Naive thymus-derived CD4-positive, alpha-beta T cell (primary cell): ENCODE measurements at regions not wholly inside any gene's neighbourhood (a gene's known extent, or its start where the extent isn't known, plus 50 kb on each side); places are given as distances from the start of the nearest gene placed in this dataset.

ENCODE experiments used
- ATAC-seq: fragments of 150-1000 bp; cut with Tn5 transposase; 2 replicates; pipeline ENCODE4 v1.10.0; 2021; ENCODE audit warnings: mild to moderate bottlenecking, moderate library complexity
- CTCF ChIA-PET: fragments of 350-600 bp; sonication (Branson Sonifier 250); formaldehyde crosslinking; loops from one replicate; lab custom pipeline; 2021; ENCODE audit warnings: antibody characterized with exemption; lab: Charles Lee
- POLR2A ChIA-PET: fragments of 350-600 bp; sonication (Branson Sonifier 250); formaldehyde crosslinking; loops from one replicate; lab custom pipeline; 2021; ENCODE audit warnings: antibody characterized with exemption, inconsistent platforms; lab: Charles Lee
- DNase-seq, 9 donors: peaks; one replicate each; pipeline versions ENCODE4 v3.0.0 to v3.0.0-alpha.2; 2020 to 2022; ENCODE audit warnings: mixed read lengths in 1 of 9
- H3K27ac ChIP-seq: one replicate; pipeline ENCODE4 v1.7.0; 2013; ENCODE audit warnings: mild to moderate bottlenecking, low read depth, low read length, moderate library complexity
- H3K27me3 ChIP-seq, 2 donors: one replicate each; pipeline ENCODE4 v1.7.0; 2013; ENCODE audit warnings: low read length in 2 of 2, mild to moderate bottlenecking in 2 of 2, moderate library complexity in 2 of 2; ENCODE audit not compliant: control insufficient read depth in 2 of 2, insufficient read depth in 2 of 2
- H3K36me3 ChIP-seq, 3 experiments: 1 replicate in 2 of 3; 2 replicates in 1 of 3; pipeline ENCODE4 v1.7.0; 2013; ENCODE audit warnings: low read length in 3 of 3, mild to moderate bottlenecking in 3 of 3, moderate library complexity in 1 of 3; ENCODE audit not compliant: insufficient read depth in 3 of 3, control insufficient read depth in 2 of 3
- H3K4me1 ChIP-seq, 2 donors: one replicate each; pipeline ENCODE4 v1.7.0; 2013; ENCODE audit warnings: low read length in 2 of 2, mild to moderate bottlenecking in 2 of 2, moderate library complexity in 1 of 2; ENCODE audit not compliant: control insufficient read depth in 2 of 2, insufficient read depth in 2 of 2
- H3K4me3 ChIP-seq: 2 replicates; pipeline ENCODE4 v1.7.0; 2013; ENCODE audit warnings: mild to moderate bottlenecking, low read length
- H3K9me3 ChIP-seq, 3 experiments: 1 replicate in 2 of 3; 2 replicates in 1 of 3; pipeline ENCODE4 v1.7.0; 2013; ENCODE audit warnings: low read length in 3 of 3; ENCODE audit not compliant: control insufficient read depth in 2 of 3
- H3K27ac Mint-ChIP-seq, 9 donors: one replicate each; pipeline ENCODE4 v1.8.0; 2020 to 2022; ENCODE audit warnings: mixed read lengths in 9 of 9, mild to moderate bottlenecking in 8 of 9, moderate library complexity in 5 of 9, inconsistent platforms in 2 of 9
- H3K27me3 Mint-ChIP-seq, 5 donors: one replicate each; pipeline ENCODE4 v1.8.0; 2021 to 2022; ENCODE audit warnings: mixed read lengths in 5 of 5, mild to moderate bottlenecking in 1 of 5
- H3K36me3 Mint-ChIP-seq, 5 donors: one replicate each; pipeline ENCODE4 v1.8.0; 2020 to 2022; ENCODE audit warnings: mixed read lengths in 5 of 5, mild to moderate bottlenecking in 3 of 5, inconsistent platforms in 1 of 5
- H3K4me1 Mint-ChIP-seq, 7 donors: one replicate each; pipeline ENCODE4 v1.8.0; 2020 to 2022; ENCODE audit warnings: mixed read lengths in 7 of 7, mild to moderate bottlenecking in 3 of 7, inconsistent platforms in 1 of 7
- H3K4me3 Mint-ChIP-seq, 10 donors: one replicate each; pipeline ENCODE4 v1.8.0; 2020 to 2022; ENCODE audit warnings: mild to moderate bottlenecking in 10 of 10, mixed read lengths in 10 of 10, moderate library complexity in 6 of 10, inconsistent platforms in 2 of 10
- H3K9me3 Mint-ChIP-seq, 11 donors: one replicate each; pipeline ENCODE4 v1.8.0; 2020 to 2022; ENCODE audit warnings: mixed read lengths in 11 of 11, mild to moderate bottlenecking in 4 of 11, inconsistent platforms in 1 of 11, moderate library complexity in 1 of 11
- intact Hi-C, 2 donors: fragments of 100-400 bp; cut with micrococcal nuclease; formaldehyde crosslinking; loops; one replicate each; pipeline ENCODE4 v1.15.1; 2023

DNA sequence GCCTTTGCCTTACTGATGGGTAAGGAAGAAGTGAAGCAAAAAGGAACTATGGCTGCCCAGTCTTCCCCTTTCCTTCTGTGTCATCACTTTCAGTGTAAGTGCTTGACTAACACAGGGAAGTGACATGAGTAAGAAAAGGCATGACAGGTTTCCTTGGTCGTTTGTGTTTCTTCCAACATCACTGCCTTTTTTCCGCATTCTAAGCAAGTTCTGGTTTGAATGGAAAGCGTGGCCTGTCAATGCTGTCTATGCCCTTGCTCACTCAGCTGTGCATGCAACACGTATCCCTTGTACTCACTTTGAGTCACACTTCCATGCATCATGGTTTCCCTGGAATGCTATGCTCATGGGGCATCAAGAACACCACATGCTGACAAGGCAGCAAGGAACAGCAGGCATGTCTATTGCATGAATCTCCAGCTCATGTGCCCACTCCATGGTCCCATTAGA, 111.8 kb downstream of the OAT start:
- H3K9me3 Mint-ChIP-seq = no peaks in the 10 kb centered on the region
- H3K27me3 ChIP-seq = no peaks in the 10 kb centered on the region
- ChIA-PET CTCF (no interaction called here), POLR2A (no interaction called here)
- H3K4me1 ChIP-seq = no peaks in the 10 kb centered on the region
- no peaks in the 10 kb centered on the region for H3K36me3 ChIP-seq
- H3K27ac Mint-ChIP-seq = no peak overlapping the region
- H3K9me3 ChIP-seq = no peaks in the 10 kb centered on the region
- ATAC-seq (peak; percentile 91), DNase-seq (no peak)
- no peak overlapping the region for H3K27ac ChIP-seq
- H3K4me1 Mint-ChIP-seq = peaks cover 0 to 3% (median 0%) of the 10 kb centered on the region in 7 donors
- H3K36me3 Mint-ChIP-seq = no peaks in the 10 kb centered on the region
- intact Hi-C loops = no loop called here
- H3K27me3 Mint-ChIP-seq = peaks cover 0 to 2% (median 0%) of the 10 kb centered on the region in 5 donors
- H3K4me3 ChIP-seq = no peak overlapping the region
- H3K4me3 Mint-ChIP-seq = no peak overlapping the region

DNA sequence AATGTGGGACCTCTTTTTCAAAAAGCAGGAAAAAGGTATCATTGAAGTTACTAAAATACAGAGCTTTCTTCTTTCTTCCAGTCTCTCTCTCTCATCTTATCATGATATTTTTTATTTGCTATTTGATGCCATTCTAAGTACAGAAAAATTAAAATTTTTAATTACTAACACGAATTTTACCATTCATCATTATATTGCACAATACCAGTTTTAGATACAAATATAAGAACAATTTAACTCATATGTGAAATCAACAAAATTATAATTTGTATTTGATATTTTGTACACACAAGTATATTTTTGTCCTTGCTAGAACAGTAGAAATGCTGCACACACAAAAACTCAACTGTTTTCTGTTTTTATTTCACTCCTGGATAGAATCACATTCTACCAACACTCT, 112.2 kb downstream of the OAT start:
- CTCF ChIA-PET = no interaction called here
- POLR2A ChIA-PET = no interaction called here
- H3K27me3 ChIP-seq = no peaks in the 10 kb centered on the region
- intact Hi-C loops = no loop called here
- DNase-seq (no peak), ATAC-seq (no peak)
- Mint-ChIP-seq H3K4me3 (no peak overlapping the region), H3K36me3 (no peaks in the 10 kb centered on the region), H3K9me3 (no peaks in the 10 kb centered on the region), H3K4me1 (peaks cover 0 to 3% (median 0%) of the 10 kb centered on the region in 7 donors), H3K27ac (no peak overlapping the region), H3K27me3 (peaks cover 0 to 2% (median 0%) of the 10 kb centered on the region in 5 donors)
- H3K4me3 ChIP-seq = no peak overlapping the region
- H3K4me1 ChIP-seq = no peaks in the 10 kb centered on the region
- H3K9me3 ChIP-seq = no peaks in the 10 kb centered on the region
- H3K36me3 ChIP-seq = no peaks in the 10 kb centered on the region
- no peak overlapping the region for H3K27ac ChIP-seq

DNA sequence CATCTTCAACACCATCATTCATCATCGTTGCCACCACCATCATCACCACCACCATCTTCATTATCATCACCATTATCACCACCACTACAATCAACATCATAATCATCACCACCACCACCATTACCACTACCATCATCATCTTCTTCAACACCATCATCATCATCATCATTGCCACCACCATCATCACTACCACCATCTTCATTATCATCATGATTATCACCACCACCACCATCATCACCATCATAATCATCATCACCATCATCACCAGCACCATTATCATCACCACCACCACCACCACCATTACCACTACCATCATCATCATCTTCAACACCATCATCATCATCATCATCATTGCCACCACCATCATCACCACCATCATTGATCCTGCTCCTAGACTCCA, 112.7 kb downstream of the OAT start:
- H3K36me3 Mint-ChIP-seq = no peaks in the 10 kb centered on the region
- no peak overlapping the region for H3K27ac Mint-ChIP-seq
- DNase-seq = no peak
- intact Hi-C loops = no loop called here
- H3K9me3 Mint-ChIP-seq = peaks cover 0 to 2% (median 0%) of the 10 kb centered on the region in 11 donors
- Histone ChIP-seq H3K9me3 (no peaks in the 10 kb centered on the region), H3K4me3 (no peak overlapping the region), H3K4me1 (no peaks in the 10 kb centered on the region), H3K27me3 (no peaks in the 10 kb centered on the region), H3K27ac (no peak overlapping the region), H3K36me3 (no peaks in the 10 kb centered on the region)
- H3K4me3 Mint-ChIP-seq = no peak overlapping the region
- peaks cover 0 to 2% (median 0%) of the 10 kb centered on the region in 5 donors for H3K27me3 Mint-ChIP-seq
- CTCF ChIA-PET = no interaction called here
- H3K4me1 Mint-ChIP-seq = peaks cover 0 to 3% (median 0%) of the 10 kb centered on the region in 7 donors
- ATAC-seq = no peak
- POLR2A ChIA-PET = no interaction called here

DNA sequence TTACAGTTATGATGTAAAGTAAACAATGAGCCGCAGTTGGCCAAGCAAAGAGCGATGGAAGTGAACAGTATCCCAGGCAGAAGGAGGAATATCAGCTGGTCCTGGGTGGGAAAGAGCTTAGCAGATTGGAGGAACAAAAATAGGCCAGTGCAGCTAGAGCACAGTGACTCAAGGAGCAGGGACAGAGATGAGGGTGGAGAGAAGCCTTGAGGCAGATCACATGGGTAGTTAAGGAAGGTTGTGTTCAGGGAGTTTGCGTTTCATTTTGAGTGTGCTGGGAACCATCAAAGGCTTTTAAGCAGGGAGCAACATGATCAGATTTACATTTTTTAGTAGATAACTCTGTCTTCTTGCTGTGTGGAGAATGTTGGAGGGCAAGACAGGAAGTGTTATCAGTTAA, 113.6 kb downstream of the OAT start:
- ChIA-PET CTCF (interaction anchor here (0.6 kb wide), 1 partner anchor 78 kb away, joined by 5 read pairs; no protein-coding TSS in a partner anchor), POLR2A (no interaction called here)
- intact Hi-C loops = no loop called here
- Mint-ChIP-seq H3K36me3 (no peaks in the 10 kb centered on the region), H3K9me3 (peaks cover 0 to 10% (median 3%) of the 10 kb centered on the region in 11 donors), H3K27me3 (no peaks in the 10 kb centered on the region), H3K4me1 (peaks cover 0 to 3% (median 0%) of the 10 kb centered on the region in 7 donors), H3K4me3 (no peak overlapping the region), H3K27ac (no peak overlapping the region)
- ATAC-seq (no peak), DNase-seq (no peak)
- no peaks in the 10 kb centered on the region for H3K36me3 ChIP-seq
- H3K27me3 ChIP-seq = no peaks in the 10 kb centered on the region
- H3K9me3 ChIP-seq = no peaks in the 10 kb centered on the region
- H3K4me1 ChIP-seq = no peaks in the 10 kb centered on the region
- no peak overlapping the region for H3K27ac ChIP-seq
- no peak overlapping the region for H3K4me3 ChIP-seq

DNA sequence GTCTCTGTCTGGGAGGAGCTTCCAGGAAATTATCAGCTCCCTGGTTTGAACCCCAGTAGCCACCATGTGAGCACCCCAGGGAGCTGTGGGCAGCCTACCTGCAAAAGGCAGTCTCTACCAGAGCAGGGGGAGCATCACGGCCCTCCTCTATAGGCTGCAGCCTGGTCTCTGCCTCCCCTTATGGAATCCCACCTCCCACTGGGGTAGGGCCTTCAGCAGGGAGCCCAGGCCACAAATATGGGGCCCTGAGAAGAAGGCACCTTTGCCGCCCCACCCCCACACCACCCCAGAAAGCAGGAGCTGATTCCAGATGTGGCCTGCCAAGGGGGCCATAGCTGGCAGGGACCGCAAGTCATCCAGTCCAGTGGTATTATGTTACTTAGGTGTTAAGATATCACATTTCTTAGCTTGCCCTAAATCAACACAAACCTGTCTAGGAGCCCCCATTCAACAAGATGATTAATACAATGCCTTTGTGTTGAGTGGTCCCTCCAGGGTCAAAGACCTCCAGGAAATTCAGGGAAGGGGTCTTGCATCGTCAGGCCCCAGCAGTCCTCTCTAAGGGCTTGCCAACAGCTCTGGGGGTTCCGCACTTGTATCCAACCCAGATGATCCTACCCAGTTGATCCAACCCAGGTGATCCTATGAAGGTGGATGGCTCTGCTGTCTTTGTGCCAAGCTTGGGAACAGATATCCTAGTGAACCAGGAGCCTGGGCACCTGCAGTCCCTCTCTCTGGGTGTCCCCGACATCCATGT, 114.9 kb downstream of the OAT start:
- Histone ChIP-seq H3K4me3 (no peak overlapping the region), H3K9me3 (no peaks in the 10 kb centered on the region), H3K27me3 (no peaks in the 10 kb centered on the region), H3K36me3 (no peaks in the 10 kb centered on the region), H3K27ac (no peak overlapping the region), H3K4me1 (no peaks in the 10 kb centered on the region)
- no peak for DNase-seq
- Mint-ChIP-seq H3K27ac (no peak overlapping the region), H3K27me3 (no peaks in the 10 kb centered on the region), H3K4me1 (peaks cover 0 to 3% (median 0%) of the 10 kb centered on the region in 7 donors), H3K9me3 (peaks cover 0 to 10% (median 3%) of the 10 kb centered on the region in 11 donors), H3K36me3 (no peaks in the 10 kb centered on the region), H3K4me3 (no peak overlapping the region)
- intact Hi-C loops = no loop called here
- ChIA-PET CTCF (no interaction called here), POLR2A (no interaction called here)
- no peak for ATAC-seq

DNA sequence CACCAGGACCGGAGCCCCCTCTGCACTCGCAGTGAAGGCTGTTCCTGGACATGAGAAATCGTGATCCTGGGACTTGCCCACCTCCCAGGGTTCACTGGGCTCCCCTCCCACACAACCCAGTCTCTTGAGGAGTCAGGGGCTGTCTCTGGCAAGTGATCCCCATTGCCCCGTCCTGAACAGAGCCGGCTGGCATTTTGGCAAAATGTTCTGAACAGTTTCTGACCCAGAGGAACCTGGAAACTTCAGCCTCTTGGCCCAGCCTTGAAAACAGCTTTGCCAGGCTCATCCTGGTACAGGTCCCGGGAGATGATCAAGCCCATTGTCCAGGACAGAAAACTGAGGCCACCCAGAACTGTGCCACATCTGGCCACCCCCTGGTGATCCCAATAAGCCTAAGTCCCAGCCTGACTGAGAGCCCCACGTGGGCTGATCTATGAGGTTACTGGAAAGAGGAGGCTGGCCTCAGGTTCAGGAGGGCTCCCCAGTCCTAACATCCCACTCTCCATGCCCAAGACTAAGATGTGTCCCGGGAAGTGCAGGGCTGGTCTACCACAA, 115.7 kb downstream of the OAT start:
- Mint-ChIP-seq H3K4me3 (no peak overlapping the region), H3K36me3 (no peaks in the 10 kb centered on the region), H3K27ac (no peak overlapping the region), H3K4me1 (peaks cover 0 to 3% (median 0%) of the 10 kb centered on the region in 7 donors), H3K27me3 (no peaks in the 10 kb centered on the region), H3K9me3 (peaks cover 0 to 10% (median 3%) of the 10 kb centered on the region in 11 donors)
- H3K4me1 ChIP-seq = no peaks in the 10 kb centered on the region
- H3K36me3 ChIP-seq = no peaks in the 10 kb centered on the region
- no peaks in the 10 kb centered on the region for H3K27me3 ChIP-seq
- DNase-seq = no peak
- ChIA-PET CTCF (no interaction called here), POLR2A (no interaction called here)
- intact Hi-C loops = no loop called here
- no peak overlapping the region for H3K4me3 ChIP-seq
- H3K9me3 ChIP-seq = no peaks in the 10 kb centered on the region
- no peak overlapping the region for H3K27ac ChIP-seq
- ATAC-seq = no peak
